ENCODE measurements at regions not wholly inside any gene's neighbourhood (a gene's known extent, or its start where the extent isn't known, plus 50 kb on each side); places are given as distances from the start of the nearest gene placed in this dataset.

GRCh38 chr17:71168053-71168741 lies 952.6 kb upstream of the SOX9 start:
- DNase-seq (ENCODE audit: low read depth in 1 of 2, low spot score in 1 of 2), result no peak
- no peaks in the 10 kb centered on the region for H3K27me3 ChIP-seq (ENCODE audit: insufficient read depth, poor library complexity, severe bottlenecking)
- H3K27ac ChIP-seq (replicated peaks), result no peak overlapping the region
- TF ChIP-seq CTCF (IDR thresholded peaks at IDR 0.05; ENCODE audit: insufficient read depth, low read length), result no peak
- no peak for TF ChIP-seq REST (IDR thresholded peaks at IDR 0.05; ENCODE audit: insufficient replicate concordance, low read depth)
- TF ChIP-seq SPI1 (IDR thresholded peaks at IDR 0.05; ENCODE audit: borderline replicate concordance, low read depth), result no peak
- no peak for TF ChIP-seq POLR2AphosphoS5 (IDR thresholded peaks at IDR 0.05; ENCODE audit: low read depth)
- no peak for TF ChIP-seq GABPA (IDR thresholded peaks at IDR 0.05; ENCODE audit: low read depth)
- no peak overlapping the region for H3K4me3 ChIP-seq (replicated peaks; ENCODE audit: insufficient read depth, low read length)

GRCh38 chr17:71170070-71170469 lies 950.8 kb upstream of the SOX9 start:
- DNase-seq (ENCODE audit: low read depth in 1 of 2, low spot score in 1 of 2), result no peak
- no peak for TF ChIP-seq SPI1 (IDR thresholded peaks at IDR 0.05; ENCODE audit: borderline replicate concordance, low read depth)
- no peak for TF ChIP-seq CTCF (IDR thresholded peaks at IDR 0.05; ENCODE audit: insufficient read depth, low read length)
- TF ChIP-seq GABPA (IDR thresholded peaks at IDR 0.05; ENCODE audit: low read depth), result no peak
- TF ChIP-seq POLR2AphosphoS5 (IDR thresholded peaks at IDR 0.05; ENCODE audit: low read depth), result no peak
- no peak for TF ChIP-seq REST (IDR thresholded peaks at IDR 0.05; ENCODE audit: insufficient replicate concordance, low read depth)
- Histone ChIP-seq H3K27ac (replicated peaks) (no peak overlapping the region), H3K4me3 (replicated peaks; ENCODE audit: insufficient read depth, low read length) (no peak overlapping the region), H3K27me3 (ENCODE audit: insufficient read depth, poor library complexity, severe bottlenecking) (no peaks in the 10 kb centered on the region)

GRCh38 chr17:71171270-71171669 lies 949.5 kb upstream of the SOX9 start:
- TF ChIP-seq GABPA (IDR thresholded peaks at IDR 0.05; ENCODE audit: low read depth), result no peak
- H3K27ac ChIP-seq (replicated peaks), result no peak overlapping the region
- H3K27me3 ChIP-seq (ENCODE audit: insufficient read depth, poor library complexity, severe bottlenecking), result no peaks in the 10 kb centered on the region
- H3K4me3 ChIP-seq (replicated peaks; ENCODE audit: insufficient read depth, low read length), result no peak overlapping the region
- DNase-seq (ENCODE audit: low read depth in 1 of 2, low spot score in 1 of 2), result no peak

GRCh38 chr17:71173991-71174390 lies 946.8 kb upstream of the SOX9 start:
- H3K4me3 ChIP-seq (replicated peaks; ENCODE audit: insufficient read depth, low read length), result no peak overlapping the region
- no peaks in the 10 kb centered on the region for H3K27me3 ChIP-seq (ENCODE audit: insufficient read depth, poor library complexity, severe bottlenecking)
- H3K27ac ChIP-seq (replicated peaks), result no peak overlapping the region
- no peak for DNase-seq (ENCODE audit: low read depth in 1 of 2, low spot score in 1 of 2)
- TF ChIP-seq GABPA (IDR thresholded peaks at IDR 0.05; ENCODE audit: low read depth) (no peak), SPI1 (IDR thresholded peaks at IDR 0.05; ENCODE audit: borderline replicate concordance, low read depth) (no peak), CTCF (IDR thresholded peaks at IDR 0.05; ENCODE audit: insufficient read depth, low read length) (no peak), POLR2AphosphoS5 (IDR thresholded peaks at IDR 0.05; ENCODE audit: low read depth) (no peak), REST (IDR thresholded peaks at IDR 0.05; ENCODE audit: insufficient replicate concordance, low read depth) (no peak)

Data from HL-60 (cell line).